ENCODE measurements at regions not wholly inside any gene's neighbourhood (a gene's known extent, or its start where the extent isn't known, plus 50 kb on each side); places are given as distances from the start of the nearest gene placed in this dataset.

DNA sequence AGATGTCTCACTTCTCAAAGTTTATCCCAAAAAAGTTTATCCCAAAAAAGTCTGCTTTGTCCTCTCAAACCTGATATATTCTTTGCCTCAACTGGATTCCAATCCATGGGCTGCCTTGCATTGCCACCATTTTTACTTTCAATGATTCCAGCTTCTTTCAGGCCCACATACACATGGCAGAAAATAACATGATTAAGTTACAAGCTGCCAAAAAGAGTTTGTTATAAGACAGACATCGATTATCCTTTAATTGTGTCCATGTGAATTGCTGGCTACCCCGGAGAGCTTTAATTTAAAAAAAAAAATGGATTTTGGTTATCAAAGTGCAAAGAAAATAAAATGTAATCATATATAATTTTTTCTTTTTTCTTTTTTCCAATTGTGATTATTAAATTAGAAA, 819.6 kb upstream of the SORCS1 start:
- TF ChIP-seq CTCF (IDR thresholded peaks at IDR 0.05) (no peak), POLR2A (IDR thresholded peaks at IDR 0.05) (no peak)

Measured in upper lobe of left lung (tissue), 4 donors.